ENCODE measurements at regions not wholly inside any gene's neighbourhood (a gene's known extent, or its start where the extent isn't known, plus 50 kb on each side); places are given as distances from the start of the nearest gene placed in this dataset.

DNA sequence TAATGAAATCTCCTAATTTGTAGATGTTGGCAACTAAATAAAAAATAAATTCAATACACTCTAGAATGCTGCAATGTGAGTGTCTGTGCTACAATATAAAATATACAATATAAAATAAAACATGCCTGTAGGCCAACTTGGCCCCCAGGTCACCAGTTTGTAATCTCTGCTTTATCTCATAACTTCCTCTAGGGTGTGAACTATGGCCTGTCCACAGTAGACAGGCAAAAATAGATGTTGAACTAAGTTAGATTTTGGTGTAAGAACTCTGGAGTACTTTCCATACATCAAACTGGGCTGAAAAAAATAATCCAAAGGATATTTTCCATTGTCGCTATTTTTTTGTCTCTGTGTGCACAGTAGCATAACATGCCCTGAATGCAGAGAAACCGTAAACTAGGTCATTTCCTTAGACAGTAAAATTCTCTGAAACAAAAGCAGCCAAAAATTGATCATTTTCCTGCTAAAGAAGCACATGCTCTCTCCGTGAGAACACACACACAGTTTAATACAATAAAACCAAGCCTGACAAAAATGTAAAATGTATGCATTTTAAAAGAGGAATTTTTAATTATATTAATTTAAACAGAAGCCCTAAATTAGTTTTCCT is 98.5 kb upstream of the ZFP64 start:
- ChIA-PET POLR2A (ENCODE audit: partially characterized antibody) (no interaction called here), CTCF (ENCODE audit: partially characterized antibody) (no interaction called here)
- Mint-ChIP-seq H3K36me3 (peaks cover 0 to 3% of the 10 kb centered on the region in 2 donors), H3K27me3 (peaks cover 2 to 9% of the 10 kb centered on the region in 2 donors), H3K27ac (no peak overlapping the region), H3K9me3 (peaks cover 0 to 3% (median 3%) of the 10 kb centered on the region in 8 donors), H3K4me1 (peaks cover 0 to 3% (median 0%) of the 10 kb centered on the region in 4 donors), H3K4me3 (no peak overlapping the region)
- Histone ChIP-seq H3K4me1 (ENCODE audit: insufficient read depth, low read length) (no peaks in the 10 kb centered on the region), H3K4me3 (ENCODE audit: low read length in 2 of 2) (no peak overlapping the region), H3K9me3 (ENCODE audit: control insufficient read depth in 1 of 2, low read length in 2 of 2) (no peaks in the 10 kb centered on the region), H3K36me3 (ENCODE audit: insufficient read depth, low read length) (no peaks in the 10 kb centered on the region), H3K27ac (ENCODE audit: low read depth, low read length) (no peak overlapping the region), H3K27me3 (ENCODE audit: insufficient read depth, low read length) (no peaks in the 10 kb centered on the region)
- intact Hi-C loops (cut with micrococcal nuclease), result no loop called here
- DNase-seq, result no peak

DNA sequence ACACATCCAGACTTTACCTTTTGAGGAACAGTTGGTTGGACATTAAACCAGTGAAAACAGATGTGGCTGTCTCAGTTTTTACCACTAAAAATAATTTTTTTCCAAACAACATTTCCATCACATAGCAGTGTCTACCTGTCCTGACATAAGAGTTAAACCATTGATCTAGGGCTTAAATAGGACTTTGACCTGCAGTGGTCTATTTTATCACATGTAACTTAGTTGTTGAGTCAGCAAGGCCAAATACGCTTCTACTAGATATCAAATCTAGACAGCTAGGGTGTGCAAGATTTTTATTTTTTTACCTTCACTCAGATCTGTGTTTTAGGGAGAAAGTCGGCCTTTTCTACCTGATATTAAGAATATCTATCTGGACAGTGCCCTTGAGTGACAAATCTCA is 88.8 kb upstream of the ZFP64 start:
- H3K4me3 ChIP-seq (ENCODE audit: low read length in 2 of 2), result no peak overlapping the region
- intact Hi-C loops (cut with micrococcal nuclease), result no loop called here
- no peaks in the 10 kb centered on the region for H3K27me3 ChIP-seq (ENCODE audit: insufficient read depth, low read length)
- Mint-ChIP-seq H3K27ac (no peak overlapping the region), H3K27me3 (peaks cover 18 to 19% of the 10 kb centered on the region in 2 donors), H3K36me3 (no peaks in the 10 kb centered on the region), H3K9me3 (no peaks in the 10 kb centered on the region), H3K4me3 (no peak overlapping the region), H3K4me1 (no peaks in the 10 kb centered on the region)
- H3K36me3 ChIP-seq (ENCODE audit: insufficient read depth, low read length), result no peaks in the 10 kb centered on the region
- ChIA-PET POLR2A (ENCODE audit: partially characterized antibody) (no interaction called here), CTCF (ENCODE audit: partially characterized antibody) (interaction anchor here (0.7 to 1.4 kb wide), 2 partner anchors 32 to 940 kb away, joined by 3 to 5 read pairs; no protein-coding TSS in a partner anchor)
- no peak overlapping the region for H3K27ac ChIP-seq (ENCODE audit: low read depth, low read length)
- no peak for DNase-seq
- no peaks in the 10 kb centered on the region for H3K9me3 ChIP-seq (ENCODE audit: control insufficient read depth in 1 of 2, low read length in 2 of 2)
- H3K4me1 ChIP-seq (ENCODE audit: insufficient read depth, low read length), result no peaks in the 10 kb centered on the region

DNA sequence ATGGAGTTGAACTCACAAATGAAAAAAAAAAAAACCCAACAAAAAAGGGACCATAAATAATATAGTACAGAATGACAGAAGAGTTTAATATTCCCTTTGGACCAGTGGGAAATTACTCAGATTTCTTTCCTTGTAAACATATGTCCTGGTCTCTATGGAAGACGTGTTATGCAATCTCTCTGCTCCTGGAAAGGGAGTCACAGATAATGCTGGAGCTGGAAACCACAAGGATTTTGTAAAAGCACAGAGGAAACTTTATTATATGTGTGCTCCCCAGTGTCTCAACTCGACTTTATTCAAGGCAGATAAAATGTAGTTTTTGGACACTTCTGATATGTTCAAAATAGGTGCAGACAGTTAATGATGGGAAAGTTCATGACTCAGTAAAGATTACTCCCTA is 88.1 kb upstream of the ZFP64 start:
- intact Hi-C loops (cut with micrococcal nuclease), result no loop called here
- Mint-ChIP-seq H3K4me3 (no peak overlapping the region), H3K27ac (no peak overlapping the region), H3K36me3 (no peaks in the 10 kb centered on the region), H3K27me3 (peaks cover 13 to 18% of the 10 kb centered on the region in 2 donors), H3K9me3 (no peaks in the 10 kb centered on the region), H3K4me1 (no peaks in the 10 kb centered on the region)
- Histone ChIP-seq H3K27ac (ENCODE audit: low read depth, low read length) (no peak overlapping the region), H3K27me3 (ENCODE audit: insufficient read depth, low read length) (no peaks in the 10 kb centered on the region), H3K9me3 (ENCODE audit: control insufficient read depth in 1 of 2, low read length in 2 of 2) (no peaks in the 10 kb centered on the region), H3K36me3 (ENCODE audit: insufficient read depth, low read length) (no peaks in the 10 kb centered on the region), H3K4me3 (ENCODE audit: low read length in 2 of 2) (no peak overlapping the region), H3K4me1 (ENCODE audit: insufficient read depth, low read length) (no peaks in the 10 kb centered on the region)
- CTCF ChIA-PET (ENCODE audit: partially characterized antibody), result interaction anchor here (1.1 to 1.4 kb wide), 2 partner anchors 14 to 940 kb away, joined by 3 to 5 read pairs; no protein-coding TSS in a partner anchor
- no peak for DNase-seq
- POLR2A ChIA-PET (ENCODE audit: partially characterized antibody), result no interaction called here

DNA sequence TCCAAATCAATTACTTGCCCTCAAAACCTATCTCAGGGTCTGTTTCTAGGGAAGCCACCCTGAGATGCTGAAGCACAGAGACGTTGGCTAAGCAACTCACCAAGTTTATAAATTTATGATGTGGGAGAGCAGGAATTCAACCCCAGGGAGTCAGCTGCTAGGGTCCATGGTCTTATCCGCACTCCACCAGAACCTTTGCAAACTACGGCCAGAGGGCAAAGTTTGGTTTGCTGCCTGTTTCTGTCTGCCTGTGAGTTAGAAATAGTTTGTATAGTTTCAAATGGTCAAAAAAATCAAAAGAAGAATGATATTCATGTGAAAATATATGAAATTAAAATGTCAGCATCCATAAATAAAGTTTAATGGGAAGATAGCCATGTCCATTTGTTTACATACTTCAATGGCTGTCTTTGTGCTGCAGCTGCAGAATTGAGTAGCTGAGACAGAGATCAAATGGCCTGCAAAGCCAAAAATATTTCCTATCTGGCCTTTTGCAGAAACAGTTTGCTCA is 83.7 kb upstream of the ZFP64 start:
- CTCF ChIA-PET (ENCODE audit: partially characterized antibody), result no interaction called here
- Mint-ChIP-seq H3K4me1 (no peaks in the 10 kb centered on the region), H3K9me3 (no peaks in the 10 kb centered on the region), H3K27me3 (peaks cover 2% of the 10 kb centered on the region in 2 donors), H3K36me3 (no peaks in the 10 kb centered on the region), H3K4me3 (no peak overlapping the region), H3K27ac (no peak overlapping the region)
- no peak overlapping the region for H3K27ac ChIP-seq (ENCODE audit: low read depth, low read length)
- POLR2A ChIA-PET (ENCODE audit: partially characterized antibody), result interaction anchor here (0.5 kb wide), 1 partner anchor 34 kb away, joined by 3 read pairs; no protein-coding TSS in a partner anchor
- no peaks in the 10 kb centered on the region for H3K9me3 ChIP-seq (ENCODE audit: control insufficient read depth in 1 of 2, low read length in 2 of 2)
- H3K27me3 ChIP-seq (ENCODE audit: insufficient read depth, low read length), result no peaks in the 10 kb centered on the region
- H3K4me3 ChIP-seq (ENCODE audit: low read length in 2 of 2), result no peak overlapping the region
- H3K36me3 ChIP-seq (ENCODE audit: insufficient read depth, low read length), result no peaks in the 10 kb centered on the region
- H3K4me1 ChIP-seq (ENCODE audit: insufficient read depth, low read length), result no peaks in the 10 kb centered on the region
- intact Hi-C loops (cut with micrococcal nuclease), result no loop called here
- DNase-seq, result no peak

DNA sequence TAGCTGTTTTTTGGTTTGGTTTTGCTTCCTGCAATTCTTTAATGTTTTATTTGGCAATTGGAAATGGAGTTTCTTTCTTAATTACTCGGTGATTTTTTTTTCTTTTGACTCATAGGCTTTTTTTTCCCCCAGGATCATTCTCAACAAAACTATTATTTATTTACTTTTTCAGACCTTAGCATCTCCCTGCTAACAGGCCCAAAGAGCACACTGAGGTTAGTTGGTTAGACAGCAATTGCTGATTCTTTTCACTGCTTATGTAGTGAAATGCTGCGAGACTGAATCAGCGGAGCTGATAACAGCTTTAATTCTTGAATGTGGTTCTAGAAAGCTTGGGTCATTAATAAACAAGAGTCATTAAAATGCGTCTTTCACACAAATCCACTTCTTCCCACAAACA is 79.1 kb upstream of the ZFP64 start:
- no peaks in the 10 kb centered on the region for H3K36me3 ChIP-seq (ENCODE audit: insufficient read depth, low read length)
- POLR2A ChIA-PET (ENCODE audit: partially characterized antibody), result no interaction called here
- H3K4me3 ChIP-seq (ENCODE audit: low read length in 2 of 2), result no peak overlapping the region
- H3K36me3 Mint-ChIP-seq, result no peaks in the 10 kb centered on the region
- H3K4me3 Mint-ChIP-seq, result no peak overlapping the region
- intact Hi-C loops (cut with micrococcal nuclease), result no loop called here
- H3K27ac Mint-ChIP-seq, result no peak overlapping the region
- H3K27ac ChIP-seq (ENCODE audit: low read depth, low read length), result no peak overlapping the region
- no peaks in the 10 kb centered on the region for H3K4me1 Mint-ChIP-seq
- no peak for DNase-seq
- no peaks in the 10 kb centered on the region for H3K27me3 ChIP-seq (ENCODE audit: insufficient read depth, low read length)
- no peaks in the 10 kb centered on the region for H3K4me1 ChIP-seq (ENCODE audit: insufficient read depth, low read length)
- H3K9me3 ChIP-seq (ENCODE audit: control insufficient read depth in 1 of 2, low read length in 2 of 2), result no peaks in the 10 kb centered on the region
- H3K27me3 Mint-ChIP-seq, result peaks cover 4 to 9% of the 10 kb centered on the region in 2 donors
- no peaks in the 10 kb centered on the region for H3K9me3 Mint-ChIP-seq
- CTCF ChIA-PET (ENCODE audit: partially characterized antibody), result no interaction called here

DNA sequence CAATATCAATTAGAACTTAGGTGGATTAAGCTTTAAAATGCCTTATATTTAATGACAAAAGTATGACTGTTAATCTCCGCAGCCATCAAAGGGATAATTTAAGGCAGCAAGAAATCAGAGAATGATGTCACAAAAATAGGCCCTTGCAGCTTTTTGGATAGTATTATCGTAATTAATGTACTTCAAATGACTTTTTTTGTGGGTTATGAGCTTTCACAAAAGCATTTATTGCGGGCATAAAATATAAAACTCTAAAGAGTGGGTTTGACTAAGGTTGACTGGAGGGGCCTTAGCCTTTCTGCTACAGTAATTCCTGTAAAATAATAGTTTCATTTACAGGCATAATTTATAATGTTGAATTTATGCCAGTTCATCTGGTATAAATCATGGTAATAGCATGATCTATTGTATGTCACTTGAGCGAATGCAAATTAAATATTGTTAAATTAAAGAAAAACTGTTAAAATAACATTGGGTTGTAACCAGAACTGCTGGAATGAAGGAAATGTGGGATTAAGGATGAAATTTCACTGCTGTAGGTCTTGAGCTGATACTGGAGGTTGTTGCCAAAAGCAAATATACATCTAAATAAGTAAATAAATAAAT is 78.5 kb upstream of the ZFP64 start:
- H3K4me1 ChIP-seq (ENCODE audit: insufficient read depth, low read length), result no peaks in the 10 kb centered on the region
- POLR2A ChIA-PET (ENCODE audit: partially characterized antibody), result no interaction called here
- H3K4me3 ChIP-seq (ENCODE audit: low read length in 2 of 2), result no peak overlapping the region
- no peak overlapping the region for H3K27ac ChIP-seq (ENCODE audit: low read depth, low read length)
- no peaks in the 10 kb centered on the region for H3K4me1 Mint-ChIP-seq
- H3K9me3 Mint-ChIP-seq, result no peaks in the 10 kb centered on the region
- H3K27me3 ChIP-seq (ENCODE audit: insufficient read depth, low read length), result no peaks in the 10 kb centered on the region
- no peak overlapping the region for H3K4me3 Mint-ChIP-seq
- no peaks in the 10 kb centered on the region for H3K36me3 Mint-ChIP-seq
- H3K9me3 ChIP-seq (ENCODE audit: control insufficient read depth in 1 of 2, low read length in 2 of 2), result no peaks in the 10 kb centered on the region
- no peak for DNase-seq
- peaks cover 5 to 10% of the 10 kb centered on the region in 2 donors for H3K27me3 Mint-ChIP-seq
- intact Hi-C loops (cut with micrococcal nuclease), result no loop called here
- no peaks in the 10 kb centered on the region for H3K36me3 ChIP-seq (ENCODE audit: insufficient read depth, low read length)
- CTCF ChIA-PET (ENCODE audit: partially characterized antibody), result no interaction called here
- no peak overlapping the region for H3K27ac Mint-ChIP-seq

DNA sequence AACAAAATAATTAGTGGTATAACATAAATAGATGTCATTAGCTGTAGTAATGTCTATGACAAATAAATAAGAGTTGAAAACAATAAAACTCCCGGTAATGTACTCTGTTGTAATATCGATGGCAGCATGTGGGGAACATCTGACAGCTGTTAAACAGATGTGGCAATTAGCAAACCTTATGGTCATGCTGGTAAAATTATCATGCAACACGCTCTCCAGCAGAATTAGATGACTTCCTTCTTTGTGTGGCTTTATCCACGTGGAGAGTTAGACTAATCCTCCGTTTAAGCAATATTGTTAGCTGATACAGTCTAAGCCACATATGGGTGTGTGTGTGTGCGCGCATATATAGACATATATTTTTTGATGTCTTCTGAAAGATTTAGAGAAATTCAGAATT is 77.7 kb upstream of the ZFP64 start:
- intact Hi-C loops (cut with micrococcal nuclease), result no loop called here
- H3K4me1 ChIP-seq (ENCODE audit: insufficient read depth, low read length), result no peaks in the 10 kb centered on the region
- H3K27ac ChIP-seq (ENCODE audit: low read depth, low read length), result no peak overlapping the region
- H3K9me3 Mint-ChIP-seq, result no peaks in the 10 kb centered on the region
- CTCF ChIA-PET (ENCODE audit: partially characterized antibody), result no interaction called here
- no peaks in the 10 kb centered on the region for H3K27me3 ChIP-seq (ENCODE audit: insufficient read depth, low read length)
- POLR2A ChIA-PET (ENCODE audit: partially characterized antibody), result no interaction called here
- peaks cover 4 to 10% of the 10 kb centered on the region in 2 donors for H3K27me3 Mint-ChIP-seq
- no peaks in the 10 kb centered on the region for H3K36me3 Mint-ChIP-seq
- no peak overlapping the region for H3K4me3 ChIP-seq (ENCODE audit: low read length in 2 of 2)
- H3K4me1 Mint-ChIP-seq, result no peaks in the 10 kb centered on the region
- H3K4me3 Mint-ChIP-seq, result no peak overlapping the region
- no peak for DNase-seq
- no peak overlapping the region for H3K27ac Mint-ChIP-seq
- H3K9me3 ChIP-seq (ENCODE audit: control insufficient read depth in 1 of 2, low read length in 2 of 2), result no peaks in the 10 kb centered on the region
- no peaks in the 10 kb centered on the region for H3K36me3 ChIP-seq (ENCODE audit: insufficient read depth, low read length)
